CD4-positive, alpha-beta T cell treated with Interleukin-6 for 4 hours (primary cell): ENCODE measurements at regions not wholly inside any gene's neighbourhood (a gene's known extent, or its start where the extent isn't known, plus 50 kb on each side); places are given as distances from the start of the nearest gene placed in this dataset.

Experiments
- DNase-seq: peaks from one replicate; pipeline ENCODE4 v3.0.0-alpha.2; 2020; ENCODE audit warnings: mixed read lengths

DNA sequence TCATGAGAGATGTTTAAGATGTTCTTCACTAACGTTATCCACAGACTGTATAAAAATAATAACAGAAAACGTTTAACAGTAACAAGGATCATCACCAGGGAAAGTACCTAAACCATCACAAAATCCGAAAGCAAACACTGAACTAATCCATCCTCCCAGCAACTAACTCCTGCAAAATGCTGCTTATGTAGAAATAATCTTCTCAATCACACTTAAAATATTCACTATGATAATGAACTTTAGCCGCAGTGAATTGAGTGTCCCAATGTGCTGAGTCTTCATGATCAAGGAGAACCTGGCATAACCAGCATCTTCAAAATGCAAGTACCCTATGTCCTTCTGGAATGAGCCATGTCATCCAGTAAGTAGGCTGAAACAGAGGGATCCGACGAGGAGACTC, 166.1 kb downstream of the LTN1 start:
- no peak for DNase-seq

DNA sequence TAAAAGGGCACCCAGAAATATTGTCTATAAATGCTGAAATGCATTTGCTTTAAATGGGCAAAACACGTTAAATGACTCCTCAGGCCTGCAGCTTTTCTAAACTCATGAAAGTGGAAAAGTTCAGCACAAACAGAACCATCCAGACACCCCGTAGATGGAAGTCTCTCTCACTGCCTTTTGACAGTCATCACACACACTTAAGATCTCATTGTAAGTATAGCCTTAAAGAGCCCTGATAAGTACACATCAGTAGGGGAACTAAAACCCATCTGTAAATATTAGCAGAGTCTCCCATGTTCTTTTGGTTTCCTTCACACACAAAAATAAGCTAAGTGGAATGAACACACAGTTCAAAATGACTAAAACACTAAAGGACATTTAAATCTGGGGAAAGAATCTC, 166.7 kb downstream of the LTN1 start:
- DNase-seq: no peak

DNA sequence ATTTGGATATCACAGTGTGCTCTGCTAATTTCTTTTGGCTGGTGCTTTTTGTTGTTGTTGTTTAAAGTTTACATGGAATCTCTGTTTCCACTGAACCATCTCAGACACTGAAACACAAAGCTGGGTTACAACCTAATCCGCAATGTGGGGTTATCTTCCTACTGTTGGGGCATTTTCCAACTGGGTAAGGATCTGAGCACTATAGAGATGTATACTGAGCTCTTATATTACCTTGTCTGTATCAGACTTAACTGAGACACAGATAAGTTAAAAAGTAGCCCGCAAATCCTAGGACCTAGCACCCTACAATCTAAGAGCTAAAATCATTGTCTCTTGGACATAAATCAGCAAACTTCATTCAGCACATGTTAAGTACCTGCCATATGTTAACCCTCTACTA, 169.2 kb downstream of the LTN1 start:
- no peak for DNase-seq

DNA sequence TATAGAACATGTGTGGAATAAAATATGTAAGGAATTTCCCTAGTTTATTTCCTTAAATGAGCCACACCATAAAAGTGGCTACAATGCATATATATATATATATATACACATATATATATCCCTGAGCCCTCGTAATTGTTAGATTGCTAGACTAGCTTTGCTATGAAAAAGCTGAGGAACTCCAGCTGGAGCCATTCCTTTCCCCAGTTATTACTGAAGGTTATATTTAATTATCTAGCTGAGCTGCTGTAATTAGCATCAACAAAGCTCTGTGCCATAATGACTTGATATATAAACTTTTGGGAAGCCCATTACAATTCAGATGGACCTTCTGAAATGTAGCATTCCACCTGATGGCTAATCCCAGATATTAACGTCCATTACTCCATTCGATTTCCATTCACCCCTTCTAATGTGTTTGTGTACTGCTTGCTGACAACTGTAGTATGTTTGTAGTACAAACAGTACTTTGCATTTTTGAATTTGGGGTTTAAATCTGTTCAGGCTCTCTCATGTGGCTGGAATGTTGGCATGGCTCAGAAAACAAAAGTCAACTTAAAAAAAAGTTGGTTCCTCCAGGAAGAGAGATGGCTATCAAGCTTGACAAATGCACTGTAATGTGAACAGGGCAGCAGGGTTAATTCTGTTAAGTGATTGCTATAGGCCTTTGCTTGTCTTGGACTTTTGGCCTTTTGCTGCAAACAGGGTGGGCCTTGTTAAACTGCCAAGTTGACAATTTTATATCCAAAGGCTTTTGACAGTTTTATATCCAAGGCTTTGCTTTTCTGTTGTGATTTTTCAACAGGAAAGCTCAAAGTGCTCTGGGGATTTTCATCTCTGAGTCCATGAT, 170.0 kb downstream of the LTN1 start:
- DNase-seq: no peak

DNA sequence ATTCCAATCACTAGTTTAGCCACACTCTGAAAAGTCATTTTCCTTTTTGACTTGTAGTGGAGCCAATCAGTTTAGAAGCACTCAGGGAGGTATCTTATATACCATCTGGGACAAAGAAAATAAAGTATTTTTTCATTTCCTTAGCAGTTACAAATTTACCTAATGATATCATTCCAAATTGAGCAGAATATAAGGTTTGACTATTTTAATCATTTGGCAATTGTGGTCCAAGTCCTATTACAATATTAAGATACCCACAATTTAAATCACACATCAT, 170.6 kb downstream of the LTN1 start:
- no peak for DNase-seq

DNA sequence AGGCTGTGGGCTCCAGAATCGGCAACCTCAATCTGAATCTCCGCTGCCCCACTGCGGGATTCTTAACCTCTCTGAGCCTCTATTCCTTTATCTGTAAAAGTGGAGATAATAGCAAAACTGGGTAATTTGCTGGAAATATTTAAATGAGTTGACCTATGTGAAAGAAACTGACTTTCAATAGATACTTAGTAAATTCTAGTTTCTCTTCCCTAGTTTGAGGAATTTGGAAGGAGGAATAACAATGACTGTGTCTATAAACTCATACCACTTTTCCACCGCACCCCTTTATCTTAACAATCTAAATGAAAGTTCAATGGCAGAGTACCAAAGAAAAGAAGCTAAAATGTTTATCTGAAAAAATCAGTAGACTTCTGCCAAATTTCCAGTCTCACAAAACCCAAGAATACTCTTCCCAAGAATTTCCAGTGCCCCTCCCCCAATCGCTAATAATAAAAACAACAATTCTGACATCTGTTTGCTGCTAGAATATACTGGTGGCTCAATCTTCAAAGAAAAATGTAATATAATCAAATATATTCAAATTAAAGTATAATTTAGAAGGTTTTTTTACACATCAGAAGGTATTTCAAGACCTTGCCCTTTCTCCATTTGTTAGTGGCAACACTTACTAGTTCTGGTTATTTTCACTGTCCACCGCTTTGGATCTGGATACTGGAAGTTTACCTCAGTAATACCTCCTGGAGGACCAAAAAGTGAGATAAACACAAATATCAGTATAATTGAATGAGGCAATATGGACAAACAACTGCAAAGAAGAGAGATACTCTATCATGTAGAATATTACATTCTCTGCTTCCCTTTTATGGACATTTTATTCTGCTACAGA, 171.2 kb downstream of the LTN1 start:
- no peak for DNase-seq

DNA sequence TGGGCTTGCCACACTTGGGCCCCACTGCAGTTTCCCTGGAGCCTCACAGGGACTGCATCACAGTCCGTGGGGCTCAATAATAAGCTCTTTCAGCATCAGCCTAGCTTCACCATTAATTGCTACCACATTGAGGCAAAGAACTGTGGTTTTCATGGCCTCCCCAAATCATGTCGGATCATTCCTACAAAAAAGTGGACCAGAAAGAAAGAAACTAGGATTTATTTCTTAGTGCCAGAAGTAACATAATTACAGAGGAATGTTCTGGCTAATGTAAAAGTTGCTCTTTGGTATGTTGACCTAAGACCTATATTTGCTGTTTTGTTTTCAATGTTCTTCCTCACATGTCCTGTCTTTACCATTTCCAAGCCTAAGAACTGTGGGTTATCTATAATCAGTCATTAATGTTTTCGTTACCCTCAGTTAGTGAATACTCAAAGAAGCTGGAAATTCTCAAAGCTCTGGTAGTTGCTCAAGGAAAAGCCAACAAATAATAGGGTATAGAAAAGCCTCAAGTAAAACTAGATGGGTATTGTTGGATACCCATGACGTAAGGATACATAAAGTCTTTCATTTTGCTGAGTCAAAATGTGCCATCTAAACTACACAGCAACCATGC, 173.9 kb downstream of the LTN1 start:
- DNase-seq: no peak

DNA sequence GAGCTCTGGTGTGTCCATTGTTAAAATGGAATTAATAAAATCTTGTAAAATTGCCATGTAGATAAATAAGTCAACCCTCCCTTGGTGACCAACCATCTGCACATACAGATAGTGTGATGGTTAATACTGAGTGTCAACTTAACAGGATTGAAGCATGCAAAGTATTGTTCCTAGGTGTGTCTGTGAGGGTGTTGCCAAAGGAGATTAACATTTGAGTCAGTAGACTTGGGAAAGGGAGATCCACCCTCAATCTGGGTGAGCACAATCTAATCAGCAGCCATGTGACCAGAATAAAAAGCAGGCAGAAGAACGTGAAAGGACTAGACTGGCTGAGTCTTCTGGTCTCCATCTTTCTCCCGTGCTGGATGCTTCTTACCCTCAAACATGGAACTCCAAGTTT, 174.8 kb downstream of the LTN1 start:
- DNase-seq: no peak

DNA sequence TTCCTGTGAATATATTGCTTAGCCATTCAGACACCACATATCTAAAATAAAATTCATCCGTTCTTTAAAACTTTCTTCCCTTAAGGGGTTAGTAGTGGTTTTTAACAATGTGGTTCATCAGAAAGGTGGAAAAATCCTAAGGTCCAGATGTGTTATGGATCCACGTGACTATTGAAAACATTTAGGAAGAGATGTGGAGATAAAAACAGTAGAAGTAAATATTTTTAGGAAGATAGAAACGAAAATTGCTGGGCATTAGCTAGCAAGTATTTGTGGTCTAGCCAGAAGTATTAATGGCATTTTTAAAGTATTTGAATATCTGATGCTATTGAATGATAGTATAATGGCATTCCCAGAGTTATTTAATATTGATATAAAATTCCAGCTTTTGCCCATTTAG, 180.8 kb downstream of the LTN1 start:
- DNase-seq: no peak

DNA sequence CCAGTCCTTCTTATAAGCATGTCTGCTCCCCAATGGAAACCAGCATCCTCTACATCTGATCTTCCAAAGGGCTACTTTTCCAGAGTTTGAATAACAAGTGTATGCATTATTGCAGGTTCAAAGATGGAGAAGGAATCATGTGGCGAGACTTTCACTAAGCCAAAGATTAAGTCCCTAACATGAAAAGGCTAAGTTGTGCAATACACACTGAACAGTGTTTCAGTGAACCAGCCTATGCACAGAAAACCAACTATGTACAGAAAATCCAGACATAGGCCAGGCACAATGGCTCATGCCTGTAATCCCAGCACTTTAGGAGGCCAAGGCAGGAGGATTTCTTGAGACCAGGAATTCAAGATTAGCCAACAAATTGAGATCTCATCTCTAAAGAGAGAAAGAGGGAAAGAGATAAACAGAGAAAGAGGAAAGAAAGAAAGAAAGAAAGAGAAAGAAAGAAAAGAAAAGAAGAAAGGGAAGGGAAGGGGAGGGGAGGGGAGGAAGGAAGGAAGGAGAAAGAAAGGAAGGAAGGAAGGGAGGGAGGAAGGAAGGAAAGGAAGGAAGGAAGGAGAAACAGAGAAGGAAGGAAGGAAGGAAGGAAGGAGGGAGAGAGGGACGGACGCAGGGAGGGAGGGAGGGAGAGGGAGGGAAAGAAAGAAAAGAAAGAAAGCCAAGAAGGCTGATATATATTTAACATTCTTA, 181.7 kb downstream of the LTN1 start:
- DNase-seq: no peak

DNA sequence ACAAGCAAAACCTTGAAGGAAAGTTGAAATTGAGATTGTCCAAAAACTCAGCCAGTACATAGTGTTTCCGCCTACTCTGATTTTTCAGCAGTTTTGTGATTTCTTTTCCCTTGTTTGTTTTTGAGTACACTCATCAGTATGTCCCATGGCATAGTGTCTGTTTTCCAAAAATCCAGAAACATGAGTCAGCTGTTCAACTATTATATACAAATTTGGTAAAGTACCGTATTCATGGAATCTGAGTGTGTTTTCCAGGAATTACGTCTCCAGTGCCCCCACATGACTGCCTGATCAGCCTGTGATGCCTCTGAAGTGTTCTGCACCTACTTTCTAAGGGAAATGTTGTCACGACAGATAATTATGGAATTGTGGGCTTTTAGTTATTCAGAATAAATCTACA, 186.8 kb downstream of the LTN1 start:
- DNase-seq: no peak

DNA sequence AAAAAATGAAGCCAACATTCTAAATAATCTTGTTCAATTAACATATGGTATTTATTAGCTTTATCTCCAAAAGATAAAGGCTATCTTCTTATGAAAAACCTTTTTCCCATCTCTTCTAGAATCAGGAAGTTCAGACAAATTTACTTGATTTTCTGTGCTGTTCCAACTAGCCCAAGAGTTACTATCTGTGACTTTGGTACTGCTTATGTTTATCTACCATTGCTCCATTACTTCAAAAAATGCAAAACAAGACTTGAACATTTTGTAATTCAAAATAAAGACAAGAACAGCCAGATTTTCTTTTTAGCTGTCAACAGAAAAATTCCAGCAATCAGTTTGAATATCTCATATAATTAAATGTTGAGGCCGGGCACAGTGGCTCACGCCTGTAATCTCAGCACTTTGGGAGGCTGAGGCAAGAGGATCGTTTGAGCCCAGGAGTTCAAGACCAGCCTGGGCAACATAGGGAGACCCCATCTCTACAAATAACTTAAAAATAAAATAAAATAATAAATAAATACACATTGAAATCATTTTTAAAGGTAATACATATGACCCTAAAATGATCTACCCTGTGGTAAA, 188.5 kb downstream of the LTN1 start:
- DNase-seq: no peak

DNA sequence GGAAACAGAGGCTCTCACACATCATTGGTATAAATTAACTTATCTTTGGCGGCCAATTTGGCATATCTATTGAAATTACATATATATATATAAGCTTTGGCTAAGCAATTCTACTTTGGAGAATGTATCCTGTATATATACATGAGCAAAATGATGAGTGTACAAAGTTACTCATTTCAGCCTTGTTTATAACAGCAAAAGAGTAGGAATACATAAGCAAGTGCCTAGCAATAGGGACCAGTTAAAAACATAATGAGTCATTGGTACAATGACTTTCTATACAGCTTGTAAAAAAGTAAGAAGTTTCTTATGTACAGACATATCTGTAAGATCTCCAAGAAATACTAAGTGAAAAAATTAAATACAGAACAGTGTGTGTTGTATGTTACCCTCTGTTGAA, 190.8 kb downstream of the LTN1 start:
- no peak for DNase-seq

DNA sequence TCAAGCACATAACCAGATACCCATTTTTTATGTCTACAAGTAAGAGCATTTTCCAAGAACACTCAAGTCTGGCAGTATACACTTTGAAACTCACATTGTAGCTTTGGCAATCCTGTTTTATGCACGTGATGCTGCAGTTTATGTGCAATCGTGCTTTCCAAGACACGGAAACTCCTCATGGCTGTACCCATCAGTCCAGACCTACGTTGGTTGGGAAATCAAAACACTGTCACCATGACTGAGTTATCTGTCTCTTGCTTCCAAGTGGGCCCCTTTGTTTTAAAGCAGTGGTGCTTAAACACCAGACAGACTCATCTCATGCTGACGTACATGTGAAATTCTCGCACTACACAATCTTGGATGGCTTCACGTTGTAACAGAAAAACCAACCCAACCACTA, 192.8 kb downstream of the LTN1 start:
- DNase-seq: no peak

DNA sequence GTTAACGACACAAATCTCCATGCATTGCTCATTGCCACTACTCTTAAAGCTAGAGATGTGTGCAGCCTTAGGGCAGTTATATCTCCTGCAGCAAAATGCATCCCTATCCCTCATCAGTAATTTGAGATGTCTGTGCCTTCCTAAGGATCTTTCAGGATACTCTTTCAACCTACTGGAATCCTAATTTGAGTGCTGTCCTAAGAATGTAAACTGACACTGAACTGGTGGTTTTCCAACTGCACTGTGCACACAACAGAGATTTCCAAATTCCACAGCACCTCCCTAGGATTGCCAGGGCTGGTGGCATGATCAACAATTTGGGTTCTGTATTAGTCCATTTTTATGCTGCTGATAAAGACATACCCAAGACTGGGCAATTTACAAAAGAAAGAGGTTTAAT, 193.9 kb downstream of the LTN1 start:
- no peak for DNase-seq

DNA sequence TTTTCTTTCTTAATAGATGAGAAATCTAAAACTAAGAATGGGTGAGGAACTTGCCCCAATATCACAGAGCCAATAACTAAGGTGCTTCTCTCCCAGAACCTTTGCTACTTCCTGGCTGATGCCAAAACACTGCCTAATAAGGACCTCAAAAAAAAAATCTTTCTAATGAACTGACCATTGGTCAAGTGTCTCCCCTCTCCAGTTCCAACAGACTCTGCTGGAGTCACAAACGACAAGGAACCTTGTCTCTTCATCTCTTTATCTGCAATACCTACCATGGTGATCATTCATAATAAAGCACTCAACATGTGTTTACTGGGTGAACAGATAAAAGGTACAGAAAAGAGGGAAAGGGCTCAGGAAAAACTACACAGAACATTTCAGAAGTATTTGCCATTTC, 197.4 kb downstream of the LTN1 start:
- DNase-seq: no peak

DNA sequence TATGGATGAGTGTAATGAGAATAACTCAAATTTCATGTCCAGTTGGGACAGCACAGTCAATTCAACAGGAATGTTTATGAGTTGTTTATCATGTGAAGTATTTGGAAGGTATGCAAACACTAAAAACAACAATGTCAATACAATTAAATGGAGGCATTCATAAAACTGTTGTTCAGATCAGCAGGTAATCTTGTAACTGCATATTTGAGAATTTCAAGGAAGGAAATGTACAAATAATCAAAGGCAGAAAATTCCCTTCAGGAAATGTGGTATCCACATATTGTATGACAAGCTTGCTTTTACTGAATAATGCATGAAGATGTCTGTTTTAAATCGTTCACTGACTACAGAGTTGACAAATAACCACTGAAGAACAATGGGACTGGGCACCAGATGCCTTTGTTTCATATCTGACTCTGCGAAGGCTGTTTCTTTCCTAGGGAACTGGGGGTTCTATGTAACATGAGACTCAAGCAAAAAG, 198.3 kb downstream of the LTN1 start:
- no peak for DNase-seq

DNA sequence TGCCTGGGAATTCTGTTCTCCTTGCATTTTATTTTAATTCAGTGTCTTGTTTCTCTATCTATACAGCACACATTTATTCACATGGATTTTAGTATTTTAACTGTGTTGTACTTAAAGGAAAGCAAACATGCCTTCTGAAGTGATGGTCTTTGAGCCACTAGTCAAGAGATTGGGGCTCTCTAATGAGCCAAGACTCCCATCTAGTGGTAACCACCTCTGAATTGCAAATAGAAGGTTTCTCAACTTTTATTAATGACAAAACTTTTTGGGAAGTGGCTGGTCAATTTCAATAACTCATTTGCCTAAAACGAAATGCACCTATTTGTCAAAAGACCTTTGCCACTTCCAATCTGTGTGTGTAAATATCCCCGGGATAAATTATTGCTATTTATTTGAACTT, 199.6 kb downstream of the LTN1 start:
- no peak for DNase-seq

DNA sequence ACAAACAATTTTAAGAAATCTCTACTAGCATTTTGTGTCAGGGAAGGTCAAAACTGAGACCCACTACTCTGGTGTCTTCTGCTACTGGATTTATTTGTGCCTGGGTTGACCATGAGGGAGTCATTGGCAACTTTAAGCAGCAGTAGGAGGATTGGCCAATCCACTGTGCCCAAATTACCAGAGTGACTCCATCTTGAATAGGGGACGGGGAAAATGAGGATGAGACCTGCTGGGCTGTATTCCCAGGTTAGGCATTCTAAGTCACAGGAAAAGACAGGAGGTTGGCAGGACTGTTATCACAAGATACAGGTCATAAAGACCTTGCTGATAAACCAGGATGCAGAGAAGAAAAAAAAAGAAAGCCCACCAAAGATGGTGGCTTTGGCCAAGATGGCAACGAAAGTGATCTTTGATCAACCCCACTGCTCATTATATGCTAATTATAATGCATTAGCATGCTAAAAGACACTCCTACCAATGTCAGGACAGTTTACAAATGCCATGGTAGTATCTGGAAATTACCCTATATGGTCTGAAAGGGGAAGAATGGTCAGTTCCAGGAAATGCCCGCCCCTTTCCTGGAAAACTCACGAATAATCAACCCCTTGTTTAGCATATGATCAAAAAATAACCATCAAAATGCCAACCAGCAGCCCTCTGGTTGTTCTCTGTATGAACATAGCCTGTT, 200.9 kb downstream of the LTN1 start:
- DNase-seq: no peak

DNA sequence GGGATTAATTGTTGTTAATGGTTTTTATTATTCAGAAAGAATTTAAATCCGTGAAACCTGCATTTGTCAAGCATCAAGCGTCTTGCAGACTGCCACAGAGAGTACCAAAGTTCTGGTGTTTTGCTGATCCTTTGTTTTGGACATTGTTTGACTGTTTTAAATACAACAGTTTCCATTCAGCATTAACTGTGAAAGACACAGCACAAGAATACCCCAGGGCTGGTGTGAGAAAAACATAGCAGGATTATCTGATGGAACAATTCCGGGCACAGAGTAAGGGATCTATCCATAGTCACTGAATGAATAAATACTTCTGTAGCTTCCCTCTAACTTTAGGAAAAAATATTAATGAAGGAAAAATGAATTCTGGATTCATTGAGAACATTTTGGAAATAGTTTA, 202.3 kb downstream of the LTN1 start:
- DNase-seq: no peak

DNA sequence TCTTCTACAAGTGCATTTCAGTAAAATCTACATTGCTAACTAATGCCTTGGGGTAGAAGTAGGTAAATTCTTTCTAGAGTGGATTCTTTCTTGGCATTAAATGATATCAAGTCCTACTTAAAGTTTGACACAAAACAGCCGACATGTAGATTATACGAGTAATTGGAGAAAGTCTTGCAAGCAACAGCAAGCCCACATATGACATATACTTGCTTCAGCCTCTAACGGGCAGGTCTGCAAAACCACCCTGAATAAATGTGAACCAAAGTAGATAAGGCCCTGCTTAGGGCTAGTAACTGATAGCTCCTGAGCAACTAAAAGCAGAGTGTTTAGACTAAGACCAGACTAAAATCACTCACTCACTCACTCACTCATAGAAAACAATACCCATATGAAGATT, 203.2 kb downstream of the LTN1 start:
- no peak for DNase-seq

DNA sequence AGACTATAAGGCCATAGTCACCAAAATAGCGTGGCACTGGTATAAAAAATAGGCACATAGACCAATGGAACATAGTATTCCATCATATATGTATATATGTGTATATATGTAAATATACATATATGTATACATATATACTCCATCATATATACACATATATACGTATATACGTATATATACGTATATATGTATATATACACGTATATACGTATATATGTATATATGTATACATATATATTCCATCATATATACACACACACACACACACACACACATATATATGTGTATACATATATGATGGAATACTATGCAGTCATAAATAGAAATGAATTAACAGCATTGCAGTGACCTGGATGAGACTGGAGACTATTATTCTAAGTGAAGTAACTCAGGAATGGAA, 204.6 kb downstream of the LTN1 start:
- DNase-seq: no peak
